NT2/D1 (cell line): ENCODE measurements at regions not wholly inside any gene's neighbourhood (a gene's known extent, or its start where the extent isn't known, plus 50 kb on each side); places are given as distances from the start of the nearest gene placed in this dataset.

Experiments
- YY1 ChIP-seq: IDR thresholded peaks from 2 replicates; pipeline ENCODE4 v1.6.1; 2011; ENCODE audit not compliant: insufficient read length, insufficient read depth
- ZNF274 ChIP-seq: IDR thresholded peaks from 2 replicates; pipeline ENCODE4 v1.6.1; 2011; ENCODE audit warnings: mild to moderate bottlenecking, low read depth, low read length

DNA sequence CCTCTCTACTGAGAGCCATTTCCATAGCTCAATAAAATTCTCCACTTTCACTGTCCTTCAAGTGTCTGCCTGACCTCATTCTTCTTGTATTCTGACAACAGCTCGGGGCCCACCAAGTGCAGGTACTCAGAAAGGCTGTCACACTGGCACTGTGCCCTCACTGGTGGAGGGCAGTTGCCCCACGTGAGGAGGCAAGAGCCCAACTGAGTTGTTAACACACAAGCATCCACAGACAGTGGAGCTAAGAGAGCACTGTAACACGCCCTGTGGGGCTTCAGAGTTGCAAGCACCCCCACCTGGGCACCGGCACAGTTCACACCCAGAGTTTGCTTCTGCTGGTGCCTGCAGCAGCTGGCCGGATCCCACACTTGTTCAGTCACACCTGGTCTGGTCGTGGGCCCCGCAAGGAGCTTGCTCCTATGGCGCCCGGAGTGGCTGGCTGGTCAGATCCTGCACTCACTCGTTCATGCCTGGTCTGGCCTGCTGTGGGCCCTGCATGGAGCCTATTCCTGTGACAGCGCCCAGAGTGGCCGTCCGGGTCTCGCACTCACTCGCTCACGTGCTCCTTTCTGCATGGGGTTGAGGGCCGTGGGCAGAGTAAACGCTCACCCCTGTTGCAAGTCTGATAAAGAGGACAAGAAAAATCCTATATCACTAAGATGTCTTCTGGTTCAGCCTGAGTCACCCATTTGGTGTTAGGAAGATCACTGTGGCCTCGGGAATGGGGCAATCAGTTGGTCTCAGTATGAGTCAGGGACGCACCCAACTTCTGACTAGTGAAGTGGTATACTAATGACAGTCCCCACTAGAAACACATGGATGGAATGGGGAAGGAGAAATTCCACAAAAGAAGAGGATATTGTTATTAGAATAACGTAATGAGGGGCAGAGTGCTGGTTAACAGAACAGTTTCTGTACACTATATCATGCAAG is 87.0 kb upstream of the CCNH start:
- TF ChIP-seq YY1, result no peak
- no peak for TF ChIP-seq ZNF274
